22Rv1 (cell line): ENCODE measurements at regions not wholly inside any gene's neighbourhood (a gene's known extent, or its start where the extent isn't known, plus 50 kb on each side); places are given as distances from the start of the nearest gene placed in this dataset.
"Not testable (repeated sequence)": the region's sequence is repeated elsewhere in the genome, so short reads cannot be mapped to it uniquely, and the experiment has no call there.

Experiments used
- CTCF ChIP-seq: fragments of 450-650 bp; IDR thresholded peaks from 2 replicates; pipeline ENCODE4 v1.5.1; 2017; ENCODE audit warnings: mild to moderate bottlenecking
- ZFX ChIP-seq: fragments of 450-650 bp; IDR thresholded peaks from 2 replicates; pipeline ENCODE4 v1.6.1; 2017; ENCODE audit warnings: antibody characterized with exemption, borderline replicate concordance

GRCh38 chr19:28538579-28538978 is 674.4 kb downstream of the UQCRFS1 start:
- not testable (repeated sequence) for TF ChIP-seq CTCF, ZFX
